ENCODE measurements at regions not wholly inside any gene's neighbourhood (a gene's known extent, or its start where the extent isn't known, plus 50 kb on each side); places are given as distances from the start of the nearest gene placed in this dataset.

DNA sequence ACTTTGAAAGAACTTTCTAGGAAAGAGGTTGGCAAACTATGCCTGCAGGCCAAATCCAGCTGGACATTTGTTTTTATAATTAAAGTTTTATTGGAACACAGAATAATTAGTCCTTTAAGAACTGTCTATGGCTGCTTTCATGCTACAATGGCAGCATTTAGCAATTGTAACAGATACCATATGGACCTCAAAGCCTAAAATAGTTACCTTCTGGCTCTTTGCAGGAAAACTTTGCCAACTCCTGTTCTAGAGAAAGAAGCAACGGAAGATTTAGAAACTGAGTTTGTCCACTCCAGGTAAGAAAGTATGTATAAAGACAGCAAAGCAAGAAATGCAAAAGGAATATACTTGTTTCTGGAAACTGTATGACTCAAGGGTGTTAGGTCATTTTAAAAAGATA, 281.7 kb upstream of the TRPM3 start:
- Histone ChIP-seq H3K9ac (no peak overlapping the region), H3K27me3 (no peaks in the 10 kb centered on the region), H3K79me2 (ENCODE audit: low read depth) (no peaks in the 10 kb centered on the region), H3K36me3 (no peaks in the 10 kb centered on the region), H3K4me2 (no peak overlapping the region), H2AFZ (replicated peaks) (no peak overlapping the region), H3K27ac (no peak overlapping the region), H4K20me1 (ENCODE audit: low read depth) (no peaks in the 10 kb centered on the region), H3K4me1 (peaks cover 5% of the 10 kb centered on the region), H3K4me3 (no peak overlapping the region), H3K9me3 (ENCODE audit: low read depth) (no peaks in the 10 kb centered on the region), H3F3A (ENCODE audit: low read depth) (no peaks in the 10 kb centered on the region)
- Mint-ChIP-seq H3K36me3 (peaks cover 7% of the 10 kb centered on the region), H3K27ac (no peak overlapping the region), H3K9me3 (peaks cover 8% of the 10 kb centered on the region), H3K4me3 (no peak overlapping the region), H3K4me1 (peaks cover 8% of the 10 kb centered on the region), H3K27me3 (ENCODE audit: insufficient read depth, low read depth) (no peaks in the 10 kb centered on the region)
- DNase-seq (ENCODE audit: low spot score), result no peak
- TF ChIP-seq EZH2 (IDR thresholded peaks at IDR 0.05) (no peak), EZH2phosphoT487 (IDR thresholded peaks at IDR 0.05) (no peak)
- TF ChIP-seq, protein P1, sequence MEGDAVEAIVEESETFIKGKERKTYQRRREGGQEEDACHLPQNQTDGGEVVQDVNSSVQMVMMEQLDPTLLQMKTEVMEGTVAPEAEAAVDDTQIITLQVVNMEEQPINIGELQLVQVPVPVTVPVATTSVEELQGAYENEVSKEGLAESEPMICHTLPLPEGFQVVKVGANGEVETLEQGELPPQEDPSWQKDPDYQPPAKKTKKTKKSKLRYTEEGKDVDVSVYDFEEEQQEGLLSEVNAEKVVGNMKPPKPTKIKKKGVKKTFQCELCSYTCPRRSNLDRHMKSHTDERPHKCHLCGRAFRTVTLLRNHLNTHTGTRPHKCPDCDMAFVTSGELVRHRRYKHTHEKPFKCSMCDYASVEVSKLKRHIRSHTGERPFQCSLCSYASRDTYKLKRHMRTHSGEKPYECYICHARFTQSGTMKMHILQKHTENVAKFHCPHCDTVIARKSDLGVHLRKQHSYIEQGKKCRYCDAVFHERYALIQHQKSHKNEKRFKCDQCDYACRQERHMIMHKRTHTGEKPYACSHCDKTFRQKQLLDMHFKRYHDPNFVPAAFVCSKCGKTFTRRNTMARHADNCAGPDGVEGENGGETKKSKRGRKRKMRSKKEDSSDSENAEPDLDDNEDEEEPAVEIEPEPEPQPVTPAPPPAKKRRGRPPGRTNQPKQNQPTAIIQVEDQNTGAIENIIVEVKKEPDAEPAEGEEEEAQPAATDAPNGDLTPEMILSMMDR (IDR thresholded peaks at IDR 0.05), result no peak

DNA sequence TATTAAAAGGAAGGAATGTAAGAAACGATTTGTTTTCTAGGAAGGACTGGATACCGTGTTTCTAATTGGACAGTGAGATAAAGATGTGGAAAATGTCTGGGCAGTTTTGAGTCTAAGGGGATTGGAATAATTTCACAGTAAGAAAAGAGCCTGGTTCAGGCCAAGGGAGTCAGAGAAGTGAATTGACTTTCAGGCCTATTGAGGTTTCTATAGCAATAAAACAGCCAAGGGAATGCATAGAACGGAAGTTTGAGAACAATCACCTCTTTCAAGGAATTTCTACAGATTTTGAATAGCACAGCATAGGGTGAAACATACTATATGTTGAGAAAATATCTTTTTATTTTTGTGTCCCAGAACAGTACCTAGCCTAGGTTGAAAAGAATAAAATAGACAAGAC, 271.6 kb upstream of the TRPM3 start:
- H3K4me3 Mint-ChIP-seq, result no peak overlapping the region

DNA sequence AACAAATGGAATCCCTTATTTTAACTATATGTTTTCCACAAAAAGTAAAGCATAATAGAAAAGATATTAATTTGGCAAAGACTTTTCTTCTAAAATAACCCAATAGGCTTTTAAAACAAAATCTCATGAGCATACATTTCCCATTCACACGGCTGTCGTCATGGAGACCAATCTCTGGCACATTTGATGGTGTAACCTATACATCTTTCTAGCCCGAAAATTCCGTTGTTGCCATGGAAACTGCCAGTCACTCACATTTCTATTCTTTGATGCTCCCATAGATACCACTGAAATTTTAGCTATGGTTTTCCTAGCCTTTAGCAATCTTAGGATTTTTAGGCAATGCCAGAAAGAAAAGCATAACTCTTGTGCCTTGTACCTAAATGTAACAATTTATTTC, 262.9 kb upstream of the TRPM3 start:
- Mint-ChIP-seq H3K27ac (peak overlapping the region; percentile 42), H3K9me3 (peaks cover 3% of the 10 kb centered on the region), H3K4me1 (peaks cover 28% of the 10 kb centered on the region), H3K4me3 (no peak overlapping the region), H3K36me3 (no peaks in the 10 kb centered on the region), H3K27me3 (ENCODE audit: insufficient read depth, low read depth) (no peaks in the 10 kb centered on the region)
- Histone ChIP-seq H3K79me2 (ENCODE audit: low read depth) (no peaks in the 10 kb centered on the region), H3F3A (ENCODE audit: low read depth) (peaks cover 18% of the 10 kb centered on the region), H3K9ac (no peak overlapping the region), H3K27me3 (no peaks in the 10 kb centered on the region), H2AFZ (replicated peaks) (no peak overlapping the region), H3K36me3 (no peaks in the 10 kb centered on the region), H3K4me2 (peak overlapping the region; percentile 79), H3K4me3 (no peak overlapping the region), H3K9me3 (ENCODE audit: low read depth) (no peaks in the 10 kb centered on the region), H4K20me1 (ENCODE audit: low read depth) (no peaks in the 10 kb centered on the region), H3K4me1 (peaks cover 22% of the 10 kb centered on the region), H3K27ac (peak overlapping the region; percentile 88)
- DNase-seq (ENCODE audit: low spot score), result peak; percentile 34
- TF ChIP-seq EZH2 (IDR thresholded peaks at IDR 0.05), result no peak
- no peak for TF ChIP-seq EZH2phosphoT487 (IDR thresholded peaks at IDR 0.05)
- TF ChIP-seq, protein P1 (IDR thresholded peaks at IDR 0.05), result no peak

More for the DNA sequence above, 271.6 kb upstream of the TRPM3 start:
- Mint-ChIP-seq H3K4me1 (peaks cover 31% of the 10 kb centered on the region), H3K9me3 (peaks cover 19% of the 10 kb centered on the region), H3K36me3 (peaks cover 7% of the 10 kb centered on the region), H3K27me3 (ENCODE audit: insufficient read depth, low read depth) (no peaks in the 10 kb centered on the region), H3K27ac (peak overlapping the region; percentile 87)
- H3K9ac ChIP-seq, result no peak overlapping the region
- no peaks in the 10 kb centered on the region for H3K4me1 ChIP-seq
- no peaks in the 10 kb centered on the region for H3K79me2 ChIP-seq (ENCODE audit: low read depth)
- no peak overlapping the region for H3K27ac ChIP-seq
- DNase-seq (ENCODE audit: low spot score), result no peak
- H2AFZ ChIP-seq (replicated peaks), result no peak overlapping the region
- H3F3A ChIP-seq (ENCODE audit: low read depth), result no peaks in the 10 kb centered on the region
- H3K27me3 ChIP-seq, result no peaks in the 10 kb centered on the region
- H4K20me1 ChIP-seq (ENCODE audit: low read depth), result no peaks in the 10 kb centered on the region
- H3K4me2 ChIP-seq, result no peak overlapping the region
- TF ChIP-seq EZH2phosphoT487 (IDR thresholded peaks at IDR 0.05) (no peak), EZH2 (IDR thresholded peaks at IDR 0.05) (no peak)
- H3K4me3 ChIP-seq, result no peak overlapping the region
- H3K9me3 ChIP-seq (ENCODE audit: low read depth), result no peaks in the 10 kb centered on the region
- H3K36me3 ChIP-seq, result no peaks in the 10 kb centered on the region

DNA sequence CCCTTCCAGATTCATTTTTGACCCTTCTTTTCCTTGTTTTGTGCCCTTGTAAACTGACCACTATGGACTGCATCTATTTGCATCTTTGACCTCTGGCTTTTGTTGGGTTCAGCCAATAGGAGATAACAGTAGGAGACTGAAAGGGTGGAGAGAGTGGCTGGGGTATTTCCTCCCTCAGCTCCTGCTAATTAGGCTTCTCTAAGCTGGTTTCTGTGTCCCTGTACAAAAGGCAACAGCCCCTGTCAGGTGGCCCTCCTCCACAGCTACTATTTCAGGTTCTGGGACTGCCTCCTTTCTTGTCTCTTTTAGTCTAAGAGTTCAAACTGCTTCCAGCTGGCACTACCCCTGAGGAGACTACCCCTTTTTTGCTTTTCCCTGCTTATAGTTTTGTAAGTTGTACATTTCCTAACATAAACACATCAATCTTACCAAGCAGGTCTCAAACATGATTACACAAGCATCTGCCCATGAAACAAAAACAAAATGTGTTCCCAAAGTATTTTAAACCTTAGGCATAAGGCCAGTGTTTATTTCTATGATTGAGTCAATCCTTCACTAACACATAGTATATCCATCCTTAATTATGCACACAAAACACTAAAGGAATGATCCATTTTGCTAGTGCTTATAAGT, 262.0 kb upstream of the TRPM3 start:
- Mint-ChIP-seq H3K27me3 (ENCODE audit: insufficient read depth, low read depth) (no peaks in the 10 kb centered on the region), H3K9me3 (no peaks in the 10 kb centered on the region), H3K4me1 (peaks cover 28% of the 10 kb centered on the region), H3K4me3 (peak overlapping the region; percentile 14), H3K36me3 (no peaks in the 10 kb centered on the region), H3K27ac (peak overlapping the region; percentile 87)
- H3K79me2 ChIP-seq (ENCODE audit: low read depth), result no peaks in the 10 kb centered on the region
- H3K9me3 ChIP-seq (ENCODE audit: low read depth), result no peaks in the 10 kb centered on the region
- H3K4me2 ChIP-seq, result peak overlapping the region; percentile 79
- H3F3A ChIP-seq (ENCODE audit: low read depth), result peaks cover 18% of the 10 kb centered on the region
- peak; percentile 86 for DNase-seq (ENCODE audit: low spot score)
- H3K4me1 ChIP-seq, result peaks cover 22% of the 10 kb centered on the region
- H4K20me1 ChIP-seq (ENCODE audit: low read depth), result no peaks in the 10 kb centered on the region
- H3K4me3 ChIP-seq, result peak overlapping the region; percentile 32
- H2AFZ ChIP-seq (replicated peaks), result peak overlapping the region; percentile 37
- H3K9ac ChIP-seq, result peak overlapping the region; percentile 9
- no peaks in the 10 kb centered on the region for H3K27me3 ChIP-seq
- TF ChIP-seq EZH2 (IDR thresholded peaks at IDR 0.05) (no peak), EZH2phosphoT487 (IDR thresholded peaks at IDR 0.05) (no peak)
- TF ChIP-seq, protein P1 (IDR thresholded peaks at IDR 0.05), result no peak
- no peaks in the 10 kb centered on the region for H3K36me3 ChIP-seq
- peak overlapping the region; percentile 88 for H3K27ac ChIP-seq
